Prostate gland (tissue), 2 donors: ENCODE measurements at regions not wholly inside any gene's neighbourhood (a gene's known extent, or its start where the extent isn't known, plus 50 kb on each side); places are given as distances from the start of the nearest gene placed in this dataset.

Experiments used
- POLR2A ChIP-seq: fragments of 450-650 bp; IDR thresholded peaks from one replicate; pipeline ENCODE4 v1.6.1; 2016; ENCODE audit warnings: antibody characterized with exemption, mild to moderate bottlenecking
- POLR2AphosphoS5 ChIP-seq: sonication (generic); formaldehyde crosslinking; IDR thresholded peaks from one replicate; pipeline ENCODE4 v1.6.1; 2017; ENCODE audit warnings: antibody characterized with exemption
- TF ChIP-seq, protein P1 (sequence below), 4 experiments: fragments of 200-600 bp in 2 of 4; fragments of 450-650 bp in 2 of 4; sonication (generic) in 2 of 4; IDR thresholded peaks; 1 replicate in 3 of 4; 2 replicates in 1 of 4; pipeline ENCODE4 v1.5.1; 2016 to 2019; ENCODE audit warnings: antibody characterized with exemption in 4 of 4, mild to moderate bottlenecking in 2 of 4, moderate library complexity in 2 of 4

DNA sequence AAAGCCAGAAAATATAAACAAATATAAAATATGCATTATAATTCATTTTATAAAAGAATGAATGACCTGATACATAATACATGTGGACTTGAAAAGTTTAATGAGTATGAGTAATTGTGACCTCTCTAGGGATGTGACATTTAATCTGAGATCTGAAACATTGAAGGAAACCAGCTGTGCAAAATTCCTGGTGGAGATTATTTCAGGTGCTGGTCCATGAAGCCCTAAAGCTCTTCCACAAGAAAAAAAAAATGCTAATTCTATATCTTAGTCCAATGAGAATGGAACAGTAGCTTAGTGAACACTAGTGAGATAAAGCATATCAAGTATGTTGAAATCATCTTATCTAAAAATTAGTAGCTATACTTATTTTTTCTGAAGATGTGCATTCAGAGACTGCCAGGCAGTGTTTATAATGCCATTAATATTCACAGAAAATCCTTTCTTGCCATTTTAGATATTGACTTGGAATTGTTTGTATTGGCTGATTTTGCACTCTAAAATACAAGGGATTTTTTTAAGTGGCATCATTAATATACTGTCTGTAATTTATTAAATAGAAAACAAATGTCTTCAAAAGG is 1485.9 kb downstream of the PLA2G4A start:
- TF ChIP-seq, protein P1, sequence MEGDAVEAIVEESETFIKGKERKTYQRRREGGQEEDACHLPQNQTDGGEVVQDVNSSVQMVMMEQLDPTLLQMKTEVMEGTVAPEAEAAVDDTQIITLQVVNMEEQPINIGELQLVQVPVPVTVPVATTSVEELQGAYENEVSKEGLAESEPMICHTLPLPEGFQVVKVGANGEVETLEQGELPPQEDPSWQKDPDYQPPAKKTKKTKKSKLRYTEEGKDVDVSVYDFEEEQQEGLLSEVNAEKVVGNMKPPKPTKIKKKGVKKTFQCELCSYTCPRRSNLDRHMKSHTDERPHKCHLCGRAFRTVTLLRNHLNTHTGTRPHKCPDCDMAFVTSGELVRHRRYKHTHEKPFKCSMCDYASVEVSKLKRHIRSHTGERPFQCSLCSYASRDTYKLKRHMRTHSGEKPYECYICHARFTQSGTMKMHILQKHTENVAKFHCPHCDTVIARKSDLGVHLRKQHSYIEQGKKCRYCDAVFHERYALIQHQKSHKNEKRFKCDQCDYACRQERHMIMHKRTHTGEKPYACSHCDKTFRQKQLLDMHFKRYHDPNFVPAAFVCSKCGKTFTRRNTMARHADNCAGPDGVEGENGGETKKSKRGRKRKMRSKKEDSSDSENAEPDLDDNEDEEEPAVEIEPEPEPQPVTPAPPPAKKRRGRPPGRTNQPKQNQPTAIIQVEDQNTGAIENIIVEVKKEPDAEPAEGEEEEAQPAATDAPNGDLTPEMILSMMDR (IDR thresholded peaks at IDR 0.05), result no peak
- TF ChIP-seq POLR2A (no peak), POLR2AphosphoS5 (no peak)
